Sigmoid colon (tissue), 4 donors: ENCODE measurements at regions not wholly inside any gene's neighbourhood (a gene's known extent, or its start where the extent isn't known, plus 50 kb on each side); places are given as distances from the start of the nearest gene placed in this dataset.

Experiments
- CTCF ChIP-seq, 4 experiments: fragments of 450-650 bp in 3 of 4; fragments of 200-600 bp in 1 of 4; IDR thresholded peaks; one replicate each; pipeline ENCODE4 v1.5.1; 2016 to 2019; ENCODE audit warnings: antibody characterized with exemption in 4 of 4, mild to moderate bottlenecking in 3 of 4, moderate library complexity in 2 of 4
- EP300 ChIP-seq, 4 donors: sonication (generic); formaldehyde crosslinking; IDR thresholded peaks; one replicate each; pipeline ENCODE4 v1.6.1; 2017; ENCODE audit warnings: antibody characterized with exemption in 4 of 4
- POLR2A ChIP-seq, 2 donors: fragments of 450-650 bp; IDR thresholded peaks; one replicate each; pipeline ENCODE4 v1.6.1; 2016; ENCODE audit warnings: antibody characterized with exemption in 2 of 2, mild to moderate bottlenecking in 2 of 2, moderate library complexity in 2 of 2
- POLR2AphosphoS5 ChIP-seq, 4 donors: sonication (generic); formaldehyde crosslinking; IDR thresholded peaks; one replicate each; pipeline ENCODE4 v1.6.1; 2017; ENCODE audit warnings: antibody characterized with exemption in 4 of 4

- TF ChIP-seq POLR2A (IDR thresholded peaks at IDR 0.05) (no peak), POLR2AphosphoS5 (IDR thresholded peaks at IDR 0.05) (no peak), CTCF (IDR thresholded peaks at IDR 0.05) (no peak), EP300 (IDR thresholded peaks at IDR 0.05) (no peak)
Observed at GRCh38 chr15:24763891-24764290, 88.3 kb downstream of the NPAP1 start.
